ENCODE measurements at regions not wholly inside any gene's neighbourhood (a gene's known extent, or its start where the extent isn't known, plus 50 kb on each side); places are given as distances from the start of the nearest gene placed in this dataset.

GRCh38 chr14:89626233-89626806 lies 209.3 kb upstream of the FOXN3 start:
- TF ChIP-seq, protein P1, sequence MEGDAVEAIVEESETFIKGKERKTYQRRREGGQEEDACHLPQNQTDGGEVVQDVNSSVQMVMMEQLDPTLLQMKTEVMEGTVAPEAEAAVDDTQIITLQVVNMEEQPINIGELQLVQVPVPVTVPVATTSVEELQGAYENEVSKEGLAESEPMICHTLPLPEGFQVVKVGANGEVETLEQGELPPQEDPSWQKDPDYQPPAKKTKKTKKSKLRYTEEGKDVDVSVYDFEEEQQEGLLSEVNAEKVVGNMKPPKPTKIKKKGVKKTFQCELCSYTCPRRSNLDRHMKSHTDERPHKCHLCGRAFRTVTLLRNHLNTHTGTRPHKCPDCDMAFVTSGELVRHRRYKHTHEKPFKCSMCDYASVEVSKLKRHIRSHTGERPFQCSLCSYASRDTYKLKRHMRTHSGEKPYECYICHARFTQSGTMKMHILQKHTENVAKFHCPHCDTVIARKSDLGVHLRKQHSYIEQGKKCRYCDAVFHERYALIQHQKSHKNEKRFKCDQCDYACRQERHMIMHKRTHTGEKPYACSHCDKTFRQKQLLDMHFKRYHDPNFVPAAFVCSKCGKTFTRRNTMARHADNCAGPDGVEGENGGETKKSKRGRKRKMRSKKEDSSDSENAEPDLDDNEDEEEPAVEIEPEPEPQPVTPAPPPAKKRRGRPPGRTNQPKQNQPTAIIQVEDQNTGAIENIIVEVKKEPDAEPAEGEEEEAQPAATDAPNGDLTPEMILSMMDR (IDR thresholded peaks at IDR 0.05; ENCODE audit: low read depth, low read length): no peak
- no peak for TF ChIP-seq POLR2A (IDR thresholded peaks at IDR 0.05; ENCODE audit: extremely low read depth, insufficient read length)
- no peak for TF ChIP-seq MAX (IDR thresholded peaks at IDR 0.05; ENCODE audit: low read depth, low read length)
- TF ChIP-seq MYC (IDR thresholded peaks at IDR 0.05; ENCODE audit: low read depth, low read length): no peak
- DNase-seq (ENCODE audit: low read depth): peak; percentile 32
- H3K4me3 ChIP-seq (ENCODE audit: low read depth, low read length): no peak overlapping the region

DNA sequence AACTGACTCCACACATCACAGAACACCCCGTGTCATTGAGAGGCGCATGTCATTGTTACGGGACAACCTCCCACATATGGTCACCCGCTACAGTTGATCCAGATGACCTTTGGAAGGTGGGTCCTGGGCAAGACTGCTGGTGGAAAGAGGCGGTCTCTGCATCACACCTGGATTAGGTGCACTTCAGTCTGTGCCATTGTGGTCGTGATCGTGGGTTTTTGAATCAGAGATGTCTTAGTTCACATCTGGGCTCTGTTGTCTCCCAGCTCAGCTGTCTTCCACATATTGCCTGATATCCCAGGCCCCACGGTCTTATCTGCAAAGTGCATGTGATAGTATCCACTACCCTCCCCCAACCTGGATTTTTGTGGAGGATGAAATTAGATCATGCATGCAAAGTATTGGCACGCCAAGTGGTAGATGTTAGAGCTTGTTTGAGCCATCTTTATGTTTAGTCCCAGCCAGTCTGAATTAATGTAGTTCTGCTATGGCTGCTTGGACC lies 208.7 kb upstream of the FOXN3 start:
- no peak overlapping the region for H3K4me3 ChIP-seq (ENCODE audit: low read depth, low read length)
- no peak for DNase-seq (ENCODE audit: low read depth)
- no peak for TF ChIP-seq MAX (IDR thresholded peaks at IDR 0.05; ENCODE audit: low read depth, low read length)
- no peak for TF ChIP-seq POLR2A (IDR thresholded peaks at IDR 0.05; ENCODE audit: extremely low read depth, insufficient read length)
- TF ChIP-seq, protein P1 (IDR thresholded peaks at IDR 0.05; ENCODE audit: low read depth, low read length): no peak
- no peak for TF ChIP-seq MYC (IDR thresholded peaks at IDR 0.05; ENCODE audit: low read depth, low read length)

GRCh38 chr14:89625244-89625713 lies 208.2 kb upstream of the FOXN3 start:
- H3K4me3 ChIP-seq (ENCODE audit: low read depth, low read length): no peak overlapping the region
- no peak for DNase-seq (ENCODE audit: low read depth)
- TF ChIP-seq MYC (IDR thresholded peaks at IDR 0.05; ENCODE audit: low read depth, low read length): no peak
- TF ChIP-seq, protein P1 (IDR thresholded peaks at IDR 0.05; ENCODE audit: low read depth, low read length): no peak

- no peak for DNase-seq (ENCODE audit: low read depth)
- no peak overlapping the region for H3K4me3 ChIP-seq (ENCODE audit: low read depth, low read length)
- TF ChIP-seq MAX (IDR thresholded peaks at IDR 0.05; ENCODE audit: low read depth, low read length) (no peak), POLR2A (IDR thresholded peaks at IDR 0.05; ENCODE audit: extremely low read depth, insufficient read length) (no peak), MYC (IDR thresholded peaks at IDR 0.05; ENCODE audit: low read depth, low read length) (no peak)
- TF ChIP-seq, protein P1 (IDR thresholded peaks at IDR 0.05; ENCODE audit: low read depth, low read length): no peak
These were observed 207.6 kb upstream of the FOXN3 start for GRCh38 chr14:89624500-89625156.

- TF ChIP-seq POLR2A (IDR thresholded peaks at IDR 0.05; ENCODE audit: extremely low read depth, insufficient read length): no peak
- TF ChIP-seq, protein P1 (IDR thresholded peaks at IDR 0.05; ENCODE audit: low read depth, low read length): no peak
- no peak for TF ChIP-seq MAX (IDR thresholded peaks at IDR 0.05; ENCODE audit: low read depth, low read length)
- TF ChIP-seq MYC (IDR thresholded peaks at IDR 0.05; ENCODE audit: low read depth, low read length): no peak
- no peak for DNase-seq (ENCODE audit: low read depth)
- H3K4me3 ChIP-seq (ENCODE audit: low read depth, low read length): no peak overlapping the region
These were observed 205.0 kb upstream of the FOXN3 start for GRCh38 chr14:89621791-89622638.

Measured in NB4 (cell line).